A549 (cell line): ENCODE measurements at regions not wholly inside any gene's neighbourhood (a gene's known extent, or its start where the extent isn't known, plus 50 kb on each side); places are given as distances from the start of the nearest gene placed in this dataset.
A peak's percentile ranks its signal among the peaks of the same experiment; 100 is the strongest.

Experiments
- ATAC-seq, 2 experiments: fragments of 200-7000 bp in 1 of 2; fragments of >200 bp in 1 of 2; cut with Nextera tagmentation in 1 of 2; cut with Tn5 transposase in 1 of 2; 3 replicates each; pipeline versions ENCODE4 v1.8.0 to v1.9.1; 2018 to 2020; ENCODE audit warnings: mild to moderate bottlenecking in 1 of 2, moderate library complexity in 1 of 2
- CTCF ChIA-PET: fragments of 300-600 bp; sonication (Branson Sonifier 250); formaldehyde crosslinking; extraction: SDS; loops from one replicate; lab custom pipeline; 2021; ENCODE audit warnings: antibody characterized with exemption, inconsistent platforms; lab: Yijun Ruan, JAX
- POLR2A ChIA-PET: fragments of 350-600 bp; formaldehyde crosslinking; extraction: SDS; loops from one replicate; lab custom pipeline; 2021; ENCODE audit warnings: antibody characterized with exemption, inconsistent platforms; lab: Yijun Ruan, JAX
- DNase-seq, 2 experiments: peaks; one replicate each; pipeline versions ENCODE4 v3.0.0 to v3.0.0-alpha.2; 2011 to 2016; ENCODE audit warnings: low read depth in 1 of 2, low spot score in 1 of 2
- FAIRE-seq: peaks from 2 replicates; lab custom pipeline; 2011; peaks lifted over from hg19 to GRCh38; lab: Jason Lieb, UNC
- H3K27ac ChIP-seq, 2 experiments: fragments of >200 bp; sonication (Bioruptor Twin); formaldehyde crosslinking; 3 replicates each; pipeline ENCODE4 v1.5.1; 2016 to 2017
- H3K4me1 ChIP-seq: fragments of >200 bp; sonication (Bioruptor Twin); formaldehyde crosslinking; 3 replicates; pipeline ENCODE4 v1.6.1; 2016
- H3K4me2 ChIP-seq: fragments of >200 bp; sonication (Bioruptor Twin); formaldehyde crosslinking; 3 replicates; pipeline ENCODE4 v1.6.1; 2016
- H3K4me3 ChIP-seq: fragments of >200 bp; sonication (Bioruptor Twin); formaldehyde crosslinking; 3 replicates; pipeline ENCODE4 v1.5.1; 2016
- H3K9me3 ChIP-seq: fragments of >200 bp; sonication (Bioruptor Twin); formaldehyde crosslinking; 3 replicates; pipeline ENCODE4 v1.6.1; 2016
- BHLHE40 ChIP-seq: IDR thresholded peaks from 2 replicates; pipeline ENCODE4 v1.6.1; 2012; ENCODE audit warnings: low read depth, low read length, inconsistent platforms
- CBX2 ChIP-seq: fragments of 200-600 bp; sonication (generic); IDR thresholded peaks from 2 replicates; pipeline ENCODE4 v1.6.1; 2016; ENCODE audit warnings: low read depth, mild to moderate bottlenecking, borderline replicate concordance
- CHD2 ChIP-seq: fragments of 150-350 bp; IDR thresholded peaks from 2 replicates; pipeline ENCODE4 v1.6.1; 2014; ENCODE audit warnings: low read length; ENCODE audit not compliant: partially characterized antibody
- EHF ChIP-seq: fragments of 250-450 bp; sonication (Bioruptor Pico); IDR thresholded peaks from 2 replicates; pipeline ENCODE4 v1.5.0; 2020; ENCODE audit warnings: mild to moderate bottlenecking
- EHMT2 ChIP-seq: fragments of 200-600 bp; sonication (generic); IDR thresholded peaks from 2 replicates; pipeline ENCODE4 v1.6.1; 2016; ENCODE audit warnings: antibody characterized with exemption, low read depth, mild to moderate bottlenecking, moderate library complexity
- EP300 ChIP-seq, 2 experiments: fragments of >200 bp; sonication (Bioruptor Twin); formaldehyde crosslinking; IDR thresholded peaks; 2 replicates in 1 of 2; 3 replicates in 1 of 2; pipeline ENCODE4 v1.6.1; 2016 to 2017
- FOSB ChIP-seq: fragments of 250-450 bp; sonication (Bioruptor Pico); IDR thresholded peaks from 2 replicates; pipeline ENCODE4 v1.5.0; 2020; ENCODE audit warnings: mild to moderate bottlenecking, moderate library complexity
- GATA3 ChIP-seq: IDR thresholded peaks from 2 replicates; pipeline ENCODE4 v1.6.1; 2012; ENCODE audit warnings: borderline replicate concordance
- HEYL ChIP-seq: fragments of 250-450 bp; sonication (Bioruptor Pico); IDR thresholded peaks from 2 replicates; pipeline ENCODE4 v1.8.0; 2021; ENCODE audit warnings: mild to moderate bottlenecking, moderate library complexity
- KDM1A ChIP-seq: fragments of 200-600 bp; sonication (generic); IDR thresholded peaks from 2 replicates; pipeline ENCODE4 v1.6.1; 2016; ENCODE audit warnings: low read depth, mild to moderate bottlenecking
- KDM5A ChIP-seq: fragments of 200-600 bp; sonication (generic); IDR thresholded peaks from 2 replicates; pipeline ENCODE4 v1.6.1; 2016; ENCODE audit warnings: antibody characterized with exemption, mild to moderate bottlenecking
- MAX ChIP-seq: IDR thresholded peaks from 2 replicates; pipeline ENCODE4 v1.6.1; 2012
- MYC ChIP-seq: IDR thresholded peaks from 2 replicates; pipeline ENCODE4 v1.6.1; 2012; ENCODE audit warnings: mild to moderate bottlenecking, inconsistent platforms, low read length, improper control_type of control experiment, borderline replicate concordance
- POLR2A ChIP-seq: IDR thresholded peaks from 2 replicates; pipeline ENCODE4 v1.6.1; 2012; ENCODE audit warnings: mild to moderate bottlenecking, low read length
- RARB ChIP-seq: fragments of 250-450 bp; sonication (Bioruptor Pico); IDR thresholded peaks from 2 replicates; pipeline ENCODE4 v1.8.0; 2021; ENCODE audit warnings: mild to moderate bottlenecking, moderate library complexity
- RCOR1 ChIP-seq: fragments of 150-350 bp; IDR thresholded peaks from 2 replicates; pipeline ENCODE4 v1.6.1; 2014; ENCODE audit warnings: antibody characterized with exemption, low read length, low read depth
- SMC3 ChIP-seq: fragments of >200 bp; sonication (Bioruptor Twin); formaldehyde crosslinking; IDR thresholded peaks from 3 replicates; pipeline ENCODE4 v1.6.1; 2018; ENCODE audit warnings: inconsistent platforms
- TFCP2L1 ChIP-seq: fragments of 250-450 bp; sonication (Bioruptor Pico); IDR thresholded peaks from 2 replicates; pipeline ENCODE4 v1.5.0; 2021; ENCODE audit warnings: mild to moderate bottlenecking
- TP53 ChIP-seq: fragments of 250-450 bp; sonication (Bioruptor Pico); IDR thresholded peaks from 2 replicates; pipeline ENCODE4 v1.5.0; 2021; ENCODE audit warnings: mild to moderate bottlenecking, moderate library complexity
- ZFP36 ChIP-seq: fragments of 450-650 bp; IDR thresholded peaks from 2 replicates; pipeline ENCODE4 v1.6.1; 2014; ENCODE audit warnings: borderline replicate concordance; ENCODE audit not compliant: partially characterized antibody
- WGBS: methylation state at CpG from one replicate; pipeline ENCODE4 v1.1.6; 2017; ENCODE audit errors: missing lambda C conversion rate; 5-methylcytosine and 5-hydroxymethylcytosine counted together

GRCh38 chr2:19048593-19049266 is 309.7 kb downstream of the OSR1 start:
- POLR2A ChIA-PET = no interaction called here
- peak; percentile 71 to 90; a peak in 4 of 6 replicates for ATAC-seq
- TF ChIP-seq RARB (no peak), EP300 (IDR thresholded peaks at IDR 0.05) (no peak; a peak in 2 of 5 replicates), GATA3 (peak; percentile 49; the same call in 1 of the 2 replicates)
- H3K4me2 ChIP-seq = peak overlapping the region; percentile 58
- no peak overlapping the region for H3K4me3 ChIP-seq
- H3K4me1 ChIP-seq = peaks cover 18% of the 10 kb centered on the region
- 33% methylated on average over 5 of the region's 5 CpGs for WGBS
- DNase-seq = peak; percentile 14 to 77
- H3K27ac ChIP-seq = peak overlapping the region; percentile 31 to 54; a peak in 5 of 6 replicates
- H3K9me3 ChIP-seq = no peaks in the 10 kb centered on the region
- CTCF ChIA-PET = no interaction called here
- FAIRE-seq = peak; percentile 56

DNA sequence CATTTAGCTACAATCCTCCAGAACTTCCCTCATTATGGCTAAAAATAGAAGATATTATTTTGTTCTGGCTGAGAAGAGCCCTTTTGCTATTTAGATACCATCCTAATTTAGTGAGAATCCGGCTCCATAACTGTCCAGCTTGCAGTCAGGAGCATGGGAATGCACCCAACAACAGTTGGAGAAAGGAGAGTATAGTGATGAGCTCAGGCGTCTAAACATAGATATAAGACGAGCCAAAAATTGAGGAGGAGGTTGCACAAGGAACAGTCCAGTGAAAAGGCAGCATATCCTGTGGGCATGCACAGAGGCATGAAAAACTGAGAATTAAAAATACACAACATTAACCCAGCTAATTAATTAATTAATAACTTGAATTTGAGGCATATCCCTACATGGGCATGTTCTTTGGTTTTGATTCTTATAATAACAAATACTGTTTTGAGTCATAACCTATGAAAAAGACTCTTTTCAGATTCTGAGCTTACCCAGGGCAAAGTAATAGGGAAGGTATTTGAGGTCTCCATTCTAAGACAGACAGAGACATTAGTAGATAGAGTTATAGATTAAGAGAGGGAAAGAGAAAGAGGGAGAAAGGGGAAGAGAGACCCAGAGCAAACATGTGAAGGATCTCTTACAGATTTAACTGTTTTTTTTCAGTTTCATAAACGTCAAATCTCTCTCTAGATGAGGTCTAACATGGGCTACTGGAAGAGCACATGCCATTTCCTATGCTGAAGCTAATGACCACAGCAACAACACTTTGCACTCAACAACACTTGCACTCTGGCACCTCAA is 311.2 kb downstream of the OSR1 start:
- ChIA-PET POLR2A (no interaction called here), CTCF (interaction anchor here (0.9 to 1.3 kb wide), 2 partner anchors 33 to 46 kb away, joined by 3 read pairs; no protein-coding TSS in a partner anchor)
- Histone ChIP-seq H3K27ac (0 out of 6 replicates have a peak overlapping the region, but pooled peaks of 1 of the 2 experiments have one; percentile 1), H3K4me3 (no peak overlapping the region), H3K9me3 (no peaks in the 10 kb centered on the region), H3K4me1 (peaks cover 18% of the 10 kb centered on the region), H3K4me2 (no peak overlapping the region)
- FAIRE-seq (no peak), DNase-seq (no peak), ATAC-seq (no peak)
- TF ChIP-seq EHF (CRISPR knock-in tag) = no peak
- TF ChIP-seq HEYL = no peak
- TF ChIP-seq CHD2 = no peak
- 76% methylated on average over 4 of the region's 4 CpGs for WGBS

- CTCF ChIA-PET = interaction anchor here (1.8 kb wide), 1 partner anchor 295 kb away, joined by 5 read pairs; no protein-coding TSS in a partner anchor
- Histone ChIP-seq H3K4me3 (no peak overlapping the region), H3K27ac (no peak overlapping the region), H3K4me1 (peaks cover 18% of the 10 kb centered on the region), H3K4me2 (no peak overlapping the region), H3K9me3 (no peaks in the 10 kb centered on the region)
- no peak for ATAC-seq
- FAIRE-seq = no peak
- POLR2A ChIA-PET = no interaction called here
- WGBS = 67% methylated on average over 4 of the region's 4 CpGs
- DNase-seq = no peak
- no peak for TF ChIP-seq FOSB (CRISPR knock-in tag)
- TF ChIP-seq KDM1A = no peak
These were observed 313.3 kb downstream of the OSR1 start for GRCh38 chr2:19045151-19045550.

- no peak overlapping the region for H3K4me3 ChIP-seq
- H3K4me1 ChIP-seq = peaks cover 9% of the 10 kb centered on the region
- ATAC-seq (no peak), DNase-seq (no peak), FAIRE-seq (no peak)
- H3K9me3 ChIP-seq = no peaks in the 10 kb centered on the region
- ChIA-PET POLR2A (no interaction called here), CTCF (no interaction called here)
- TF ChIP-seq POLR2A (no peak), EHMT2 (no peak), ZFP36 (no peak), SMC3 (no peak), KDM5A (no peak), MYC (no peak), CBX2 (no peak), TFCP2L1 (CRISPR knock-in tag) (no peak), BHLHE40 (no peak), MAX (no peak), TP53 (CRISPR knock-in tag) (no peak), RCOR1 (no peak)
- 83% methylated on average over 2 of the region's 2 CpGs for WGBS
- no peak overlapping the region for H3K27ac ChIP-seq
- no peak overlapping the region for H3K4me2 ChIP-seq
These were observed 314.5 kb downstream of the OSR1 start for GRCh38 chr2:19043893-19044292.
